H1 (cell line): ENCODE measurements at regions not wholly inside any gene's neighbourhood (a gene's known extent, or its start where the extent isn't known, plus 50 kb on each side); places are given as distances from the start of the nearest gene placed in this dataset.

Experiments
- ATF3 ChIP-seq: IDR thresholded peaks from 2 replicates; pipeline ENCODE4 v1.6.1; 2011; ENCODE audit warnings: low read depth, mild to moderate bottlenecking, low read length; ENCODE audit not compliant: insufficient read depth
- CHD7 ChIP-seq: fragments of 300-600 bp; sonication (generic); IDR thresholded peaks from 2 replicates; pipeline ENCODE4 v1.7.1; 2012; ENCODE audit warnings: low read length, moderate library complexity, mild to moderate bottlenecking, inconsistent platforms; ENCODE audit not compliant: insufficient replicate concordance
- CTCF ChIP-seq, 3 experiments: IDR thresholded peaks; 1 replicate in 2 of 3; 2 replicates in 1 of 3; pipeline versions ENCODE4 v1.5.1 to v1.6.1; 2011; ENCODE audit warnings: low read length in 3 of 3, mild to moderate bottlenecking in 3 of 3, inconsistent platforms in 2 of 3, low read depth in 1 of 3, moderate library complexity in 1 of 3; ENCODE audit not compliant: insufficient read depth in 1 of 3; ENCODE audit errors: control extremely low read depth in 1 of 3
- E2F6 ChIP-seq: IDR thresholded peaks from 2 replicates; pipeline ENCODE4 v1.6.1; 2012; ENCODE audit warnings: inconsistent platforms
- KDM5A ChIP-seq: fragments of 200-600 bp; IDR thresholded peaks from 2 replicates; pipeline ENCODE4 v1.7.1; 2012; ENCODE audit warnings: mild to moderate bottlenecking, low read length, inconsistent platforms, mixed read lengths
- PHF8 ChIP-seq: fragments of 200-600 bp; sonication (generic); conservative IDR thresholded peaks from 2 replicates; pipeline ENCODE4 v1.7.1; 2012; ENCODE audit warnings: low read depth, mild to moderate bottlenecking, inconsistent platforms, low read length, moderate library complexity
- POLR2A ChIP-seq, 2 experiments: IDR thresholded peaks; 1 replicate in 1 of 2; 2 replicates in 1 of 2; pipeline ENCODE4 v1.6.1; 2011; ENCODE audit warnings: low read depth in 2 of 2, low read length in 2 of 2, mild to moderate bottlenecking in 2 of 2; ENCODE audit errors: control extremely low read depth in 1 of 2
- ZNF274 ChIP-seq: IDR thresholded peaks from 2 replicates; pipeline ENCODE4 v1.7.0; 2012; ENCODE audit warnings: low read length, borderline replicate concordance; ENCODE audit errors: extremely low read depth

GRCh38 chr4:110268352-110268751 is 69.9 kb upstream of the ELOVL6 start (continued):
- TF ChIP-seq CHD7: no peak
- TF ChIP-seq ATF3: no peak
- no peak for TF ChIP-seq ZNF274
- TF ChIP-seq PHF8: no peak
- no peak for TF ChIP-seq E2F6
- no peak for TF ChIP-seq POLR2A (IDR thresholded peaks at IDR 0.05; ENCODE audit: control extremely low read depth in 1 of 2, low read depth in 2 of 2, low read length in 2 of 2)
- no peak for TF ChIP-seq KDM5A
- TF ChIP-seq CTCF (IDR thresholded peaks at IDR 0.05; ENCODE audit: control extremely low read depth in 1 of 3, insufficient read depth in 1 of 3, low read depth in 1 of 3, low read length in 3 of 3): no peak
